ENCODE measurements at regions not wholly inside any gene's neighbourhood (a gene's known extent, or its start where the extent isn't known, plus 50 kb on each side); places are given as distances from the start of the nearest gene placed in this dataset.
"Not testable (repeated sequence)": the region's sequence is repeated elsewhere in the genome, so short reads cannot be mapped to it uniquely, and the experiment has no call there.

GRCh38 chr4:104643805-104644204 is 149.1 kb upstream of the CXXC4 start:
- ATAC-seq: no peak
- intact Hi-C loops (cut with DNase I): no loop called here
- DNase-seq (ENCODE audit: low spot score): no peak

GRCh38 chr4:104649631-104650030 is 154.9 kb upstream of the CXXC4 start:
- intact Hi-C loops (cut with DNase I): no loop called here
- no peak for DNase-seq (ENCODE audit: low spot score)
- ATAC-seq: no peak

- DNase-seq (ENCODE audit: low spot score); intact Hi-C loops (cut with DNase I); ATAC-seq: not testable (repeated sequence)
These were observed 167.6 kb upstream of the CXXC4 start for GRCh38 chr4:104662269-104662668.

GRCh38 chr4:104677116-104677515 is 182.4 kb upstream of the CXXC4 start:
- intact Hi-C loops (cut with DNase I): no loop called here
- ATAC-seq (no peak), DNase-seq (ENCODE audit: low spot score) (no peak)

- DNase-seq (ENCODE audit: low spot score) (no peak), ATAC-seq (no peak)
- intact Hi-C loops (cut with DNase I): no loop called here
These were observed 187.6 kb upstream of the CXXC4 start for GRCh38 chr4:104682311-104682710.

- intact Hi-C loops (cut with DNase I): no loop called here
- ATAC-seq (no peak), DNase-seq (ENCODE audit: low spot score) (no peak)
These were observed 199.0 kb upstream of the CXXC4 start for GRCh38 chr4:104693601-104694201.

- intact Hi-C loops (cut with DNase I): no loop called here
- DNase-seq (ENCODE audit: low spot score) (no peak), ATAC-seq (no peak)
These were observed 221.9 kb upstream of the CXXC4 start for GRCh38 chr4:104716584-104716983.

- ATAC-seq: no peak
- intact Hi-C loops (cut with DNase I): no loop called here
- no peak for DNase-seq (ENCODE audit: low spot score)
These were observed 225.0 kb upstream of the CXXC4 start for GRCh38 chr4:104719539-104720230.

- ATAC-seq: no peak
- intact Hi-C loops (cut with DNase I): no loop called here
These were observed 227.8 kb upstream of the CXXC4 start for GRCh38 chr4:104722467-104722866.

GRCh38 chr4:104726002-104726401 is 231.3 kb upstream of the CXXC4 start:
- DNase-seq (ENCODE audit: low spot score) (no peak), ATAC-seq (no peak)
- intact Hi-C loops (cut with DNase I): no loop called here

More at GRCh38 chr4:104722467-104722866, 227.8 kb upstream of the CXXC4 start:
- no peak for DNase-seq (ENCODE audit: low spot score)

- no peak for ATAC-seq
- intact Hi-C loops (cut with DNase I): no loop called here
- no peak for DNase-seq (ENCODE audit: low spot score)
These were observed 232.9 kb upstream of the CXXC4 start for GRCh38 chr4:104727643-104728042.

GRCh38 chr4:104728380-104729122 is 233.9 kb upstream of the CXXC4 start:
- DNase-seq (ENCODE audit: low spot score): no peak
- ATAC-seq: no peak
- intact Hi-C loops (cut with DNase I): no loop called here

GRCh38 chr4:104732766-104733165 is 238.1 kb upstream of the CXXC4 start:
- intact Hi-C loops (cut with DNase I): no loop called here
- ATAC-seq (no peak), DNase-seq (ENCODE audit: low spot score) (no peak)

- intact Hi-C loops (cut with DNase I): no loop called here
- no peak for ATAC-seq
- DNase-seq (ENCODE audit: low spot score): no peak
These were observed 240.5 kb upstream of the CXXC4 start for GRCh38 chr4:104735174-104735573.

- intact Hi-C loops (cut with DNase I): no loop called here
- ATAC-seq (no peak), DNase-seq (ENCODE audit: low spot score) (no peak)
These were observed 245.5 kb upstream of the CXXC4 start for GRCh38 chr4:104740161-104740560.

GRCh38 chr4:104743215-104743653 is 248.5 kb upstream of the CXXC4 start:
- DNase-seq (ENCODE audit: low spot score) (no peak), ATAC-seq (no peak)
- intact Hi-C loops (cut with DNase I): no loop called here

GRCh38 chr4:104747635-104748034 is 252.9 kb upstream of the CXXC4 start:
- no peak for DNase-seq (ENCODE audit: low spot score)
- intact Hi-C loops (cut with DNase I): no loop called here
- ATAC-seq: no peak

- ATAC-seq: no peak
- intact Hi-C loops (cut with DNase I): no loop called here
- no peak for DNase-seq (ENCODE audit: low spot score)
These were observed 254.4 kb upstream of the CXXC4 start for GRCh38 chr4:104749062-104749461.

GRCh38 chr4:104750008-104750407 is 255.3 kb upstream of the CXXC4 start:
- intact Hi-C loops (cut with DNase I): no loop called here
- DNase-seq (ENCODE audit: low spot score): no peak
- no peak for ATAC-seq

- no peak for DNase-seq (ENCODE audit: low spot score)
- no peak for ATAC-seq
- intact Hi-C loops (cut with DNase I): no loop called here
These were observed 256.8 kb upstream of the CXXC4 start for GRCh38 chr4:104751468-104751867.

All from sciatic nerve (tissue), 2 donors.